ENCODE measurements at regions not wholly inside any gene's neighbourhood (a gene's known extent, or its start where the extent isn't known, plus 50 kb on each side); places are given as distances from the start of the nearest gene placed in this dataset.

DNA sequence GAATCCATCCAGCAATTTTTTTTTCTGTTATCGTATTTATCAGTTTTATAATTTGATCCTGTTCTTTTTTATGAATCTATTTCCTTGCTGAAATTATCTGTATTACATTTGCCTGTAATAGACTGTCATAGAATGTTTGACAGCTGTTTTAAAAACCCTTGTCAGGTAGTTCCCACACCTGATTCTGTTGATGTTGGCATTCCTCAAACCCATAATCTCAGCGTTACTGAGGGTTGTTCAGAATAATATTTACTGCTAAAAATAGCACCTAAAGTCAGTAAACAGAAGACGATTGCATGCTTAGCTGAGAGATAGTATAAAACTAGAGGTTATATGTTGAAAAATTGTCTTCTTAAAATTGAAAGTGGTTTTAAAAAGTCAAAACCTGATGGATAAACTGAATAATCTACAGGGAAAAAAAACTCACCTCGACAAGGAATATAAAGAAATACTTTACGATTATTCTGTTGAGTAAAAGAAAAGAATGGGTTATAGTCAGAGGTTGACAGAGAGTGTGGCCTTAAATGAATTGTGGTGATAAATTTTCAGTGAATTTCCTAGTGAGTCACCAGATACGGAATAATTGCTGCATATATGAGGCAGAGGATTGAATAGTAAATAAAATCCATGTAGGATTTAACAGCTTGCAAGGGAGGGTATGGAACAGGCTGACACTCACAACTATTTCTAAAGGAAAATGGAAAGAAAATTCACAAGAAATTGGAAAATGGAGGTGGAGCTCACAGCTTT lies 824.1 kb upstream of the IGFBP3 start:
- no peaks in the 10 kb centered on the region for H3K36me3 ChIP-seq (ENCODE audit: control insufficient read depth, insufficient read depth, low read length)
- POLR2A ChIA-PET = no interaction called here
- TF ChIP-seq, protein P1, sequence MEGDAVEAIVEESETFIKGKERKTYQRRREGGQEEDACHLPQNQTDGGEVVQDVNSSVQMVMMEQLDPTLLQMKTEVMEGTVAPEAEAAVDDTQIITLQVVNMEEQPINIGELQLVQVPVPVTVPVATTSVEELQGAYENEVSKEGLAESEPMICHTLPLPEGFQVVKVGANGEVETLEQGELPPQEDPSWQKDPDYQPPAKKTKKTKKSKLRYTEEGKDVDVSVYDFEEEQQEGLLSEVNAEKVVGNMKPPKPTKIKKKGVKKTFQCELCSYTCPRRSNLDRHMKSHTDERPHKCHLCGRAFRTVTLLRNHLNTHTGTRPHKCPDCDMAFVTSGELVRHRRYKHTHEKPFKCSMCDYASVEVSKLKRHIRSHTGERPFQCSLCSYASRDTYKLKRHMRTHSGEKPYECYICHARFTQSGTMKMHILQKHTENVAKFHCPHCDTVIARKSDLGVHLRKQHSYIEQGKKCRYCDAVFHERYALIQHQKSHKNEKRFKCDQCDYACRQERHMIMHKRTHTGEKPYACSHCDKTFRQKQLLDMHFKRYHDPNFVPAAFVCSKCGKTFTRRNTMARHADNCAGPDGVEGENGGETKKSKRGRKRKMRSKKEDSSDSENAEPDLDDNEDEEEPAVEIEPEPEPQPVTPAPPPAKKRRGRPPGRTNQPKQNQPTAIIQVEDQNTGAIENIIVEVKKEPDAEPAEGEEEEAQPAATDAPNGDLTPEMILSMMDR (IDR thresholded peaks at IDR 0.05; ENCODE audit: insufficient read depth, low read depth, low read length) = no peak
- no peak for DNase-seq (ENCODE audit: low read depth)
- H3K4me3 ChIP-seq (ENCODE audit: low read depth, low read length) = no peak overlapping the region
- H3K27me3 ChIP-seq (ENCODE audit: control insufficient read depth, insufficient read depth, low read length) = no peaks in the 10 kb centered on the region
- CTCF ChIA-PET = interaction anchor here (0.7 to 1.6 kb wide), 4 partner anchors 31 to 345 kb away, joined by 3 read pairs; no protein-coding TSS in a partner anchor

DNA sequence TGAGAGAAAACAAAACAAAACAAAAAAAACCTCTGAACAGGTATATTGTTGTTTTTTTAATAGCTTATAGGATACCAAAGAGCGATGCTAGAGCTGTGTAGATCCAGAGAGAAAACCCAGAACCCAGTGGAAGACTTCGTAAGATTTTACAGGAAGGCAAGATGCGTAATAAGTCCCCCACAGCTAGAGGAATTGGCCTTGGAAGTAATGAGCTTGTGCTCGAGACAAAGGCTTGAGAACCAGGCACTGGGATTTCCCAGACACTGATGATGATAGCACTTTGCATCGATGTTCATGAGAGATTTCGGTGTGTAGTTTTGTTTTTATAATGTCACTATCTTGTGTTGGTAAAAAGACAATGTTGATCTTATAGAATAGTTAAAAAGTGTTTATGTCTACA lies 821.5 kb upstream of the IGFBP3 start:
- no peak for DNase-seq (ENCODE audit: low read depth)
- no peak overlapping the region for H3K4me3 ChIP-seq (ENCODE audit: low read depth, low read length)
- POLR2A ChIA-PET = no interaction called here

DNA sequence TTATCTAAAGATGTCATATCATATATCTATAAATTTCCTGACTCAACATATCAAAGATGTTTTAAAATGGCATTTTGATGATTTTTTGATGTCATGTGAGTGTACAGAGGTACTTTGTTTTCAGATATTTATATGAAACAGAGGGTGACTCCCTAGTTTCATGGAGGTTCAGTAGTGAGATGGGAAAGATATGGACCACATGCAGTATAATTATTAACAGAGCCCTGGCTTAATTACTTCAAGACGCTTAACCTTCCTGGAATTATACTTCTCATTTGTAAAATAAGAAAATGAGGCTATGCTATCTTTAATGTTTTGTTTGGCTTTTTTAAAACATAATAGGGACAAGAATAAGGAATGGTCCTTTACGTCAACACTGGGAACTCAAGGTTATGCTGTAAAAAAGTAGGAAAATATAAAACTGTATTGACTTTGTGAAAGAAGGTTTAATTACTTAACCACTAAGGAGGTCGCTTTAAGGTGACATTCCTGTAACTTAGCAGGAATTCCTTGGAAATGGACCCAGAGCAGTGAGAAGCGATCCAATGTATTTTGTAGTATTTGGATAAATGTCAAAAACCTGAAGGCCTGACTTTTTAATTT lies 821.0 kb upstream of the IGFBP3 start:
- DNase-seq (ENCODE audit: low read depth) = peak; percentile 69
- CTCF ChIA-PET = interaction anchor here (0.8 kb wide), 1 partner anchor 19 kb away, joined by 3 read pairs; no protein-coding TSS in a partner anchor

More for the DNA sequence above, 821.5 kb upstream of the IGFBP3 start:
- Histone ChIP-seq H3K27me3 (ENCODE audit: control insufficient read depth, insufficient read depth, low read length) (no peaks in the 10 kb centered on the region), H3K36me3 (ENCODE audit: control insufficient read depth, insufficient read depth, low read length) (no peaks in the 10 kb centered on the region)
- TF ChIP-seq, protein P1 (IDR thresholded peaks at IDR 0.05; ENCODE audit: insufficient read depth, low read depth, low read length) = no peak
- CTCF ChIA-PET = interaction anchor here (0.8 kb wide), 1 partner anchor 20 kb away, joined by 3 read pairs; no protein-coding TSS in a partner anchor

DNA sequence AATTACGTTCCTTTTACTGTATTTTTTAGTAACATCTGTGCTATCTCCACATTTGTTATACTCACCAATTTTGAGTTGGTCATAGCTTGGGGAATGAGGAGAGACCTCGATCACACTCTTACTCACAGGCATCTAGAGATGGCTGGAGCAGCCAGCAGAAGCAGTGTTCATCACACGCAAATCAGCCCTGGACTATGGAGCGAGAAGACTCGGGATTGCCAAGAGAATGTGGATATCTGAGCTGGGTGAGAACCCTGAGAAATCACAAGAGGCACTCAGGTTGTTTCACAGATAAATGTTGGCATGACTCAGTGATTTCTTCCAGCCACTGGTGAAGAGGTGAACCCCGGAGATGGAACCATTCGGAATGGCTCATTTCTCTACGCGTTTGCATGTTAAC lies 820.1 kb upstream of the IGFBP3 start:
- Histone ChIP-seq H3K27me3 (ENCODE audit: control insufficient read depth, insufficient read depth, low read length) (no peaks in the 10 kb centered on the region), H3K4me3 (ENCODE audit: low read depth, low read length) (no peak overlapping the region), H3K36me3 (ENCODE audit: control insufficient read depth, insufficient read depth, low read length) (no peaks in the 10 kb centered on the region)
- POLR2A ChIA-PET = no interaction called here
- CTCF ChIA-PET = no interaction called here
- TF ChIP-seq, protein P1 (IDR thresholded peaks at IDR 0.05; ENCODE audit: insufficient read depth, low read depth, low read length) = no peak
- no peak for DNase-seq (ENCODE audit: low read depth)

More for the DNA sequence above, 821.0 kb upstream of the IGFBP3 start:
- POLR2A ChIA-PET = no interaction called here
- TF ChIP-seq, protein P1 (IDR thresholded peaks at IDR 0.05; ENCODE audit: insufficient read depth, low read depth, low read length) = no peak
- H3K27me3 ChIP-seq (ENCODE audit: control insufficient read depth, insufficient read depth, low read length) = no peaks in the 10 kb centered on the region
- H3K4me3 ChIP-seq (ENCODE audit: low read depth, low read length) = no peak overlapping the region
- no peaks in the 10 kb centered on the region for H3K36me3 ChIP-seq (ENCODE audit: control insufficient read depth, insufficient read depth, low read length)

DNA sequence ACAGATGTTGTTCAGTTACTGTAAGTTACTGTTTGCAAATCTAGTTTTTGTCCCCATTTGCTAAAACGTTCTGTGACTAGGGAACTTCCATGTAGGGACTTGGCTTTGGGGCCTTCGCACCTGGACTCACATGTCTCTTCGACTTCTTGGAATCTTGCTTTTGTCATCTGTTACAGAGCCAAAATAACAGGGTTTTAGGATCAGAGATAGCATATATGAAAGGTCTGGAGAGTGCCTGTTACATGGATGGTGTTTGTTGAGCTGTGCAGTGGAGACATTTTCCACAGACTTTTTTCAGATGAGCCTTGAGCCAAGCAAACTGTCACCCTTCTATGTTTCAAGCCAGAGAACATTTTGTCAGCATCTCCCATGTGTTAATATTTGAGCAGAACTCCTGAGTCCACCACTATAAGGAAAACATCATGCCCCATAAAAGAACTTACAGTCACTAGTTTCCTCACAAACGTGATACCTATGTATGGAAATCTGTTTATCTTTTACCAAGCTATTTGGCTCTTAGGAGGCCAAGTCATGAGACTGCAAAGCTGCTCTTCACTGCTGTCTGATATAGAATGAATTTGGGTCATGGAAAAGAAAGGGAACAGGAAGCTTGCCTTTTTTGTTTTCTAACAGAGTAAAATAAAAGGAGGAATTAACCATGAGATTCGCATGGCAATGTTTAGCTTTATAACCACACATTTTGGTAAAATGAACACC lies 818.6 kb upstream of the IGFBP3 start:
- Histone ChIP-seq H3K27me3 (ENCODE audit: control insufficient read depth, insufficient read depth, low read length) (no peaks in the 10 kb centered on the region), H3K4me3 (ENCODE audit: low read depth, low read length) (no peak overlapping the region), H3K36me3 (ENCODE audit: control insufficient read depth, insufficient read depth, low read length) (no peaks in the 10 kb centered on the region)
- no peak for DNase-seq (ENCODE audit: low read depth)
- TF ChIP-seq, protein P1 (IDR thresholded peaks at IDR 0.05; ENCODE audit: insufficient read depth, low read depth, low read length) = no peak
- CTCF ChIA-PET = interaction anchor here (1.0 kb wide), 1 partner anchor 18 kb away, joined by 4 read pairs; no protein-coding TSS in a partner anchor
- POLR2A ChIA-PET = no interaction called here
